ENCODE measurements at regions not wholly inside any gene's neighbourhood (a gene's known extent, or its start where the extent isn't known, plus 50 kb on each side); places are given as distances from the start of the nearest gene placed in this dataset.

DNA sequence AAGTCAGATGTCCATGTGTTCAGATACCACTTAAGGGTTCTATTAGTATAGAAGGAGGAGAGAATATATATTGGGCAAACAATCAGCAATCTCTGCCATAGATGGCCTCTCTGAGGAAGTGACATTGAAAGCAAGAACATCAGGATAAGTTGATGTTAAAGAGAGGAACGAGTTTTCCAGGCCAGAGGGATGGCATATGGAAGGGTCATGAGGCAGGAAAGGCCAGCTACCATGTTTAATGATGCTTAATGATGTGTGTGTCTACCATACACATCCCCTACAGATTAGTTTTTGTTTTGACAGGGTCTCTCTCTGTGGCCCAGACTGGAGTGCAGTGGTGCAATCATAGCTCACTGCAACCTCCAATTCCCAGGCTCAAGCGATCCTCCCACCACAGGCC is 63.0 kb downstream of the PTTG1 start:
- Mint-ChIP-seq H3K27ac (peak overlapping the region; percentile 63; the same call in 1 of the 2 replicates), H3K27me3 (ENCODE audit: low read depth) (no peaks in the 10 kb centered on the region), H3K9me3 (no peaks in the 10 kb centered on the region), H3K4me3 (no peak overlapping the region), H3K36me3 (no peaks in the 10 kb centered on the region), H3K4me1 (peaks cover 49% of the 10 kb centered on the region)
- CTCF ChIA-PET = interaction anchor here (0.6 to 1.7 kb wide), 2 partner anchors 46 to 65 kb away, joined by 3 to 18 read pairs; no protein-coding TSS in a partner anchor
- TF ChIP-seq, protein P1, sequence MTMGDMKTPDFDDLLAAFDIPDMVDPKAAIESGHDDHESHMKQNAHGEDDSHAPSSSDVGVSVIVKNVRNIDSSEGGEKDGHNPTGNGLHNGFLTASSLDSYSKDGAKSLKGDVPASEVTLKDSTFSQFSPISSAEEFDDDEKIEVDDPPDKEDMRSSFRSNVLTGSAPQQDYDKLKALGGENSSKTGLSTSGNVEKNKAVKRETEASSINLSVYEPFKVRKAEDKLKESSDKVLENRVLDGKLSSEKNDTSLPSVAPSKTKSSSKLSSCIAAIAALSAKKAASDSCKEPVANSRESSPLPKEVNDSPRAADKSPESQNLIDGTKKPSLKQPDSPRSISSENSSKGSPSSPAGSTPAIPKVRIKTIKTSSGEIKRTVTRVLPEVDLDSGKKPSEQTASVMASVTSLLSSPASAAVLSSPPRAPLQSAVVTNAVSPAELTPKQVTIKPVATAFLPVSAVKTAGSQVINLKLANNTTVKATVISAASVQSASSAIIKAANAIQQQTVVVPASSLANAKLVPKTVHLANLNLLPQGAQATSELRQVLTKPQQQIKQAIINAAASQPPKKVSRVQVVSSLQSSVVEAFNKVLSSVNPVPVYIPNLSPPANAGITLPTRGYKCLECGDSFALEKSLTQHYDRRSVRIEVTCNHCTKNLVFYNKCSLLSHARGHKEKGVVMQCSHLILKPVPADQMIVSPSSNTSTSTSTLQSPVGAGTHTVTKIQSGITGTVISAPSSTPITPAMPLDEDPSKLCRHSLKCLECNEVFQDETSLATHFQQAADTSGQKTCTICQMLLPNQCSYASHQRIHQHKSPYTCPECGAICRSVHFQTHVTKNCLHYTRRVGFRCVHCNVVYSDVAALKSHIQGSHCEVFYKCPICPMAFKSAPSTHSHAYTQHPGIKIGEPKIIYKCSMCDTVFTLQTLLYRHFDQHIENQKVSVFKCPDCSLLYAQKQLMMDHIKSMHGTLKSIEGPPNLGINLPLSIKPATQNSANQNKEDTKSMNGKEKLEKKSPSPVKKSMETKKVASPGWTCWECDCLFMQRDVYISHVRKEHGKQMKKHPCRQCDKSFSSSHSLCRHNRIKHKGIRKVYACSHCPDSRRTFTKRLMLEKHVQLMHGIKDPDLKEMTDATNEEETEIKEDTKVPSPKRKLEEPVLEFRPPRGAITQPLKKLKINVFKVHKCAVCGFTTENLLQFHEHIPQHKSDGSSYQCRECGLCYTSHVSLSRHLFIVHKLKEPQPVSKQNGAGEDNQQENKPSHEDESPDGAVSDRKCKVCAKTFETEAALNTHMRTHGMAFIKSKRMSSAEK (CRISPR knock-in tag; IDR thresholded peaks at IDR 0.05; ENCODE audit: borderline replicate concordance) = no peak
- TF ChIP-seq ZNF121 (CRISPR knock-in tag; IDR thresholded peaks at IDR 0.05) (no peak), GTF2I (CRISPR knock-in tag; conservative IDR thresholded peaks at IDR 0.05) (no peak), GRHL2 (CRISPR knock-in tag; IDR thresholded peaks at IDR 0.05; ENCODE audit: insufficient replicate concordance, severe bottlenecking) (no peak), ATF1 (CRISPR knock-in tag; IDR thresholded peaks at IDR 0.05) (no peak), SP1 (CRISPR knock-in tag; conservative IDR thresholded peaks at IDR 0.05) (no peak), SMAD3 (CRISPR knock-in tag; IDR thresholded peaks at IDR 0.05; ENCODE audit: borderline replicate concordance) (no peak), RORB (CRISPR knock-in tag; IDR thresholded peaks at IDR 0.05) (no peak)
- TF ChIP-seq, protein P2, sequence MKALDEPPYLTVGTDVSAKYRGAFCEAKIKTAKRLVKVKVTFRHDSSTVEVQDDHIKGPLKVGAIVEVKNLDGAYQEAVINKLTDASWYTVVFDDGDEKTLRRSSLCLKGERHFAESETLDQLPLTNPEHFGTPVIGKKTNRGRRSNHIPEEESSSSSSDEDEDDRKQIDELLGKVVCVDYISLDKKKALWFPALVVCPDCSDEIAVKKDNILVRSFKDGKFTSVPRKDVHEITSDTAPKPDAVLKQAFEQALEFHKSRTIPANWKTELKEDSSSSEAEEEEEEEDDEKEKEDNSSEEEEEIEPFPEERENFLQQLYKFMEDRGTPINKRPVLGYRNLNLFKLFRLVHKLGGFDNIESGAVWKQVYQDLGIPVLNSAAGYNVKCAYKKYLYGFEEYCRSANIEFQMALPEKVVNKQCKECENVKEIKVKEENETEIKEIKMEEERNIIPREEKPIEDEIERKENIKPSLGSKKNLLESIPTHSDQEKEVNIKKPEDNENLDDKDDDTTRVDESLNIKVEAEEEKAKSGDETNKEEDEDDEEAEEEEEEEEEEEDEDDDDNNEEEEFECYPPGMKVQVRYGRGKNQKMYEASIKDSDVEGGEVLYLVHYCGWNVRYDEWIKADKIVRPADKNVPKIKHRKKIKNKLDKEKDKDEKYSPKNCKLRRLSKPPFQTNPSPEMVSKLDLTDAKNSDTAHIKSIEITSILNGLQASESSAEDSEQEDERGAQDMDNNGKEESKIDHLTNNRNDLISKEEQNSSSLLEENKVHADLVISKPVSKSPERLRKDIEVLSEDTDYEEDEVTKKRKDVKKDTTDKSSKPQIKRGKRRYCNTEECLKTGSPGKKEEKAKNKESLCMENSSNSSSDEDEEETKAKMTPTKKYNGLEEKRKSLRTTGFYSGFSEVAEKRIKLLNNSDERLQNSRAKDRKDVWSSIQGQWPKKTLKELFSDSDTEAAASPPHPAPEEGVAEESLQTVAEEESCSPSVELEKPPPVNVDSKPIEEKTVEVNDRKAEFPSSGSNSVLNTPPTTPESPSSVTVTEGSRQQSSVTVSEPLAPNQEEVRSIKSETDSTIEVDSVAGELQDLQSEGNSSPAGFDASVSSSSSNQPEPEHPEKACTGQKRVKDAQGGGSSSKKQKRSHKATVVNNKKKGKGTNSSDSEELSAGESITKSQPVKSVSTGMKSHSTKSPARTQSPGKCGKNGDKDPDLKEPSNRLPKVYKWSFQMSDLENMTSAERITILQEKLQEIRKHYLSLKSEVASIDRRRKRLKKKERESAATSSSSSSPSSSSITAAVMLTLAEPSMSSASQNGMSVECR (CRISPR knock-in tag; IDR thresholded peaks at IDR 0.05; ENCODE audit: borderline replicate concordance) = no peak
- TF ChIP-seq, protein P3, sequence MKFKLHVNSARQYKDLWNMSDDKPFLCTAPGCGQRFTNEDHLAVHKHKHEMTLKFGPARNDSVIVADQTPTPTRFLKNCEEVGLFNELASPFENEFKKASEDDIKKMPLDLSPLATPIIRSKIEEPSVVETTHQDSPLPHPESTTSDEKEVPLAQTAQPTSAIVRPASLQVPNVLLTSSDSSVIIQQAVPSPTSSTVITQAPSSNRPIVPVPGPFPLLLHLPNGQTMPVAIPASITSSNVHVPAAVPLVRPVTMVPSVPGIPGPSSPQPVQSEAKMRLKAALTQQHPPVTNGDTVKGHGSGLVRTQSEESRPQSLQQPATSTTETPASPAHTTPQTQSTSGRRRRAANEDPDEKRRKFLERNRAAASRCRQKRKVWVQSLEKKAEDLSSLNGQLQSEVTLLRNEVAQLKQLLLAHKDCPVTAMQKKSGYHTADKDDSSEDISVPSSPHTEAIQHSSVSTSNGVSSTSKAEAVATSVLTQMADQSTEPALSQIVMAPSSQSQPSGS (CRISPR knock-in tag; IDR thresholded peaks at IDR 0.05; ENCODE audit: borderline replicate concordance, low read depth) = no peak
- TF ChIP-seq, protein P4, sequence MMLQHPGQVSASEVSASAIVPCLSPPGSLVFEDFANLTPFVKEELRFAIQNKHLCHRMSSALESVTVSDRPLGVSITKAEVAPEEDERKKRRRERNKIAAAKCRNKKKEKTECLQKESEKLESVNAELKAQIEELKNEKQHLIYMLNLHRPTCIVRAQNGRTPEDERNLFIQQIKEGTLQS (CRISPR knock-in tag; conservative IDR thresholded peaks at IDR 0.05) = no peak
- TF ChIP-seq, protein P5, sequence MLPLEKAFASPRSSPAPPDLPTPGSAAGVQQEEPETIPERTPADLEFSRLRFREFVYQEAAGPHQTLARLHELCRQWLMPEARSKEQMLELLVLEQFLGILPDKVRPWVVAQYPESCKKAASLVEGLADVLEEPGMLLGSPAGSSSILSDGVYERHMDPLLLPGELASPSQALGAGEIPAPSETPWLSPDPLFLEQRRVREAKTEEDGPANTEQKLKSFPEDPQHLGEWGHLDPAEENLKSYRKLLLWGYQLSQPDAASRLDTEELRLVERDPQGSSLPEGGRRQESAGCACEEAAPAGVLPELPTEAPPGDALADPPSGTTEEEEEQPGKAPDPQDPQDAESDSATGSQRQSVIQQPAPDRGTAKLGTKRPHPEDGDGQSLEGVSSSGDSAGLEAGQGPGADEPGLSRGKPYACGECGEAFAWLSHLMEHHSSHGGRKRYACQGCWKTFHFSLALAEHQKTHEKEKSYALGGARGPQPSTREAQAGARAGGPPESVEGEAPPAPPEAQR (CRISPR knock-in tag; IDR thresholded peaks at IDR 0.05) = no peak
- POLR2A ChIA-PET = no interaction called here
- DNase-seq (ENCODE audit: low spot score) = no peak
- no peak for ATAC-seq

DNA sequence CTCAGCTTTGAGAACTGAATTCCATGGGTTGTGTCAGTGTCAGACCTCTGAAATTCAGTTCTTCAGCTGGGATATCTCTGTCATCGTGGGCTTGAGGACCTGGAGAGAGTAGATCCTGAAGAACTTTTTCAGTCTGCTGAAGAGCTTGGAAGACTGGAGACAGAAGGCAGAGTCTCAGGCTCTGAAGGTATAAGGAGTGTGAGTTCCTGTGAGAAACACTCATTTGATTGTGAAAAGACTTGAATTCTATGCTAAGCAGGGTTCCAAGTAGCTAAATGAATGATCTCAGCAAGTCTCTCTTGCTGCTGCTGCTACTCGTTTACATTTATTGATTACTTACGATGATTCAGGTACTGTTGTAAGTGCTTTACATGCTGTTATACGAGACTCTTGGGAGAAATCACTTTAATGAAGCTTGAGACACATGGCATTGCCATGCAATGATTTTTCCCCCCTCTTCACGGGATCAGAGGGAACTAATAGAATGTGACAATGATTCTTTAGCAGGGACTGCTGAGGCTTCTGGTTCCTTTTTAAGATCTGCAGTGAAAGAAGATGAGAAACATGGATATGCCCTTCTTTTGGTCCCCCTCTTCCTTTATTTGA is 63.8 kb downstream of the PTTG1 start:
- no peaks in the 10 kb centered on the region for H3K36me3 Mint-ChIP-seq
- H3K4me3 Mint-ChIP-seq = no peak overlapping the region
- CTCF ChIA-PET = interaction anchor here (0.6 to 1.7 kb wide), 5 partner anchors 23 to 173 kb away, joined by 3 to 18 read pairs (median 3); partner anchors contain the start of gene CCNJL
- TF ChIP-seq, protein P6, sequence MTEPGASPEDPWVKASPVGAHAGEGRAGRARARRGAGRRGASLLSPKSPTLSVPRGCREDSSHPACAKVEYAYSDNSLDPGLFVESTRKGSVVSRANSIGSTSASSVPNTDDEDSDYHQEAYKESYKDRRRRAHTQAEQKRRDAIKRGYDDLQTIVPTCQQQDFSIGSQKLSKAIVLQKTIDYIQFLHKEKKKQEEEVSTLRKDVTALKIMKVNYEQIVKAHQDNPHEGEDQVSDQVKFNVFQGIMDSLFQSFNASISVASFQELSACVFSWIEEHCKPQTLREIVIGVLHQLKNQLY (CRISPR knock-in tag; IDR thresholded peaks at IDR 0.05) = no peak
- TF ChIP-seq TCF7 (CRISPR knock-in tag; IDR thresholded peaks at IDR 0.05; ENCODE audit: low read depth) (no peak), ZNF138 (CRISPR knock-in tag; conservative IDR thresholded peaks at IDR 0.05) (no peak), ATF1 (CRISPR knock-in tag; IDR thresholded peaks at IDR 0.05) (no peak), TEAD4 (CRISPR knock-in tag; IDR thresholded peaks at IDR 0.05) (no peak), ZNF232 (CRISPR knock-in tag; IDR thresholded peaks at IDR 0.05) (no peak), NFATC4 (CRISPR knock-in tag; IDR thresholded peaks at IDR 0.05) (no peak)
- TF ChIP-seq, protein P7, sequence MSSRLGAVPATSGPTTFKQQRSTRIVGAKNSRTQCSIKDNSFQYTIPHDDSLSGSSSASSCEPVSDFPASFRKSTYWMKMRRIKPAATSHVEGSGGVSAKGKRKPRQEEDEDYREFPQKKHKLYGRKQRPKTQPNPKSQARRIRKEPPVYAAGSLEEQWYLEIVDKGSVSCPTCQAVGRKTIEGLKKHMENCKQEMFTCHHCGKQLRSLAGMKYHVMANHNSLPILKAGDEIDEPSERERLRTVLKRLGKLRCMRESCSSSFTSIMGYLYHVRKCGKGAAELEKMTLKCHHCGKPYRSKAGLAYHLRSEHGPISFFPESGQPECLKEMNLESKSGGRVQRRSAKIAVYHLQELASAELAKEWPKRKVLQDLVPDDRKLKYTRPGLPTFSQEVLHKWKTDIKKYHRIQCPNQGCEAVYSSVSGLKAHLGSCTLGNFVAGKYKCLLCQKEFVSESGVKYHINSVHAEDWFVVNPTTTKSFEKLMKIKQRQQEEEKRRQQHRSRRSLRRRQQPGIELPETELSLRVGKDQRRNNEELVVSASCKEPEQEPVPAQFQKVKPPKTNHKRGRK (CRISPR knock-in tag; IDR thresholded peaks at IDR 0.05; ENCODE audit: borderline replicate concordance) = no peak
- peak overlapping the region; percentile 63 for H3K27ac Mint-ChIP-seq
- peak; percentile 90 for ATAC-seq
- no peaks in the 10 kb centered on the region for H3K9me3 Mint-ChIP-seq
- H3K4me1 Mint-ChIP-seq = peaks cover 46% of the 10 kb centered on the region
- no peak for DNase-seq (ENCODE audit: low spot score)
- POLR2A ChIA-PET = no interaction called here
- H3K27me3 Mint-ChIP-seq (ENCODE audit: low read depth) = no peaks in the 10 kb centered on the region
